ENCODE measurements at regions not wholly inside any gene's neighbourhood (a gene's known extent, or its start where the extent isn't known, plus 50 kb on each side); places are given as distances from the start of the nearest gene placed in this dataset.

DNA sequence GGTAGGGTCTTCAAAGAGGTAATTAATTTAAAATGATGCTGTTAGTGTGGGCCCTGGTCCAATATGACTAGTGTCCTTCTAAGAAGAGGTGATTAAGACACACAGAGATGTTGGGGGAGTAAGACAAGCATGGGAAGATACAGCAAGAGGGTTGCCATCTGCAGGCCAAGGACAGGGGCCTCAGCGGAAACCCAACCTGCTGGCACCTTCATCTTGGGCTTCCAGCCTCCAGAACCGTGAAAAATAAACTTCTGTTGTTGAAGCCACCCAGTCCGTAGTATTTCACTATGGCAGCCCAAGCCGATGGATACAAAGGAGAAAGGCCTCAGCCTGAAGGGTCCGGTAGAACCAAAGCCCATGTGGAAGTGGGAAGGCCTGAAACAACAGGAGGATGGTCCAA is 161.7 kb upstream of the UBE2E1 start:
- DNase-seq (no peak), ATAC-seq (no peak)
- intact Hi-C loops (cut with micrococcal nuclease) = no loop called here

DNA sequence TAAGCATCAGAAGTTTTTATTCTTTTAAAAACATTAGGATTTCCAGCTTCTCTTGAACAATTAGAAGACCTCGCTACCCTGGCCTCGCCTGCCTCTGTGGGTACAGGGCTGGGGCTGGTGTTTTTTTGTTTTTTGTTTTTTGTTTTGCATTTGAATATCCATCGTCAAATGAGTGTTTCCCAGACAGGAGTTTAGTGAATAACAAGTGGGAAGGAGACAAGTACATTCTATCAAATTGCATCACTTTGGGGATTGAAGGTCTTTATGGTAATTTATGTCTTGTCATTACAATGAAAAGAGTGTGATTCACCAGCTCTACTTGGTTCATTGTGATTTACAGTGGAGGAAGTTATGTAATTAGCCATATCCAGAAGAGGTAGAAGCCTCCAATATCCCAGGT is 161.1 kb upstream of the UBE2E1 start:
- ATAC-seq (no peak), DNase-seq (no peak)
- intact Hi-C loops (cut with micrococcal nuclease) = no loop called here

DNA sequence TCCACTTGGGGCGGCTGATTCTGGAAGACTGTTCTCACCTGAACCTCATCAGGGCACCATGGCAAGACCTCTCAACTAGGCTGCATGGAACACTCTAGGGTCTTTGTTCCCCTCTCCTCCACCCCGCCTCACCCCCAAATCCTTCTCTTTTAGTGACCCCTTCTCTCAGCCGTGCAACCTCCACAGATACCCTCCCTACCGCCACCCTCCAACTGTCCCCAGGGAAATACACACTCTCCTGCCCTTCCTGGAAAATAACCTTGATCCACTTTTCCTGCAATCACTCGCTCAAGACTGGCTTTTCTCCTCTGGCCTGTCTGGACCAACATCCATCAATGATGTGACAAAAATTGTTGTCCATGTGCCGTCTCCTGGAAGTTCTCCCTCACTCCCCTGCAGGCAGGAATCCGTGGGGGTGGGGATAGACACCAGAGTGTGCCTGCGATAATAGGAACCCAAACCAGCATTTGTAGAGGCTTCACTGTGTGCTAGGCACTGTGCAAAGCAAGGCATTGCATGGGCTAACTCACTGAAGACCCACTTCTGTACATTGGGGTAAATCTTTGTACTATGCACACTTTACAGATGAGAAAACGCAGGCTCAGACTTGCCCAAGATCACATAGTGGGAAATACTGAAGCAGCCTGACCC is 160.1 kb upstream of the UBE2E1 start:
- intact Hi-C loops (cut with micrococcal nuclease) = no loop called here
- ATAC-seq (no peak), DNase-seq (no peak)

DNA sequence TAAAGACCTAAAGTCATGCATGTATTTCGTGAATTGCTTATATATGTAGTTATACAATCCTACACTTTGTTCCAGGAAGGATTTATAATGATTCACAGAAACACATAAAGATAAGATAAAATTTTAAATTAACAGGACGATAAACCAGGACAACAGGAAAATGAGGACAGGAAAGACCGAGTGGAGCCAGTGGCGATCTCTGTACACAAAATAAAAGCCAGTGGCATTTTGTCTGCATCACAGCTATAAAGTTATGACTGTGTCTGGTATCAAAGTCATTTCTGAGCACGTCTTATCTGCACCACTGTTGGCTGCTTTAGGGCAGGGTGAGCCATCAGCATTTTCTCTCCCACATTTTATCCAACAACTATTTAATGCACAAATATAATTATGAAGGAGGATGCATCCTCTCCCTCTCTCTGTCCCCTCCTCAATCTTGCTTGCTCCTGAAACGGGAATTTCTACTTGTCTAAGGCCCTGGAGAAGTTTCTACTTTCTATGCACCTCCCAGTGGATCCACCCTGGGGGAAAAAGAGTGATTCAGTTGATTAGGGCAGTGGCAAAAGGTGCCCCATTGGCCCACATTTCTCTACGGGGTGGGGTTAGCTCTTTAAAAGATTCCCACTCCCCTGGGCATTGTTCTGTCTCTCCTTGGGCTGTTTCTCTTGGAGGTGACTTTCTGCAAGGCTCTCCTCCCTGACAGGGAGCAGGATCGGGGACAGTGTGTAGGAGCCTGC is 159.4 kb upstream of the UBE2E1 start:
- ATAC-seq = no peak
- no peak for DNase-seq
- intact Hi-C loops (cut with micrococcal nuclease) = no loop called here

DNA sequence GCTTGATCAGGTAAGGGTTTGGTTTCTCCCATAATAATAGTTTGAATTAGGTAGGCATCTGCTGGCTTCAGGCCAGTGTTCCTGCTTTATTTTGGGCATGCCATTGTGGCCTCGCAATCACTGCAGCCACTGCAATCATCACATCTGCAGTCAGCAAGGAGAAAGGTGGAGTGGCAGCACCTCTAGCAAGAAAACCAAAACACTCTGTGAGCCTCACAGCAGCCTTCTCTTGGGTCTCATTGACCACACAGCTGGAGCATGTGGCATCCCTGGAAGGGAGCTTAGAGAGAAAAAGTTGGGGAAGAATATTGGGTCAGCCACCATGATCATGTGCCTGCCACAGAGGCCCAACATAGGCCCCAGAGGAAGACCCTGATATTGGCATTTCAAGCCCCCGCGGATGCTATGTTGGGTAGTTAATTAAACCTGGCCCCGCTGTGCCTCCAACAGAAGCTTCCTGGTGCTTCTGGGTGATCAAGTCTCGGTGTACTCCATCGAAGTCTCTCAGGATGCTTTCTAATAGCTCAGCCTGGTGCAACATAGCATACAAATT is 158.0 kb upstream of the UBE2E1 start:
- ATAC-seq (no peak), DNase-seq (no peak)
- intact Hi-C loops (cut with micrococcal nuclease) = no loop called here

DNA sequence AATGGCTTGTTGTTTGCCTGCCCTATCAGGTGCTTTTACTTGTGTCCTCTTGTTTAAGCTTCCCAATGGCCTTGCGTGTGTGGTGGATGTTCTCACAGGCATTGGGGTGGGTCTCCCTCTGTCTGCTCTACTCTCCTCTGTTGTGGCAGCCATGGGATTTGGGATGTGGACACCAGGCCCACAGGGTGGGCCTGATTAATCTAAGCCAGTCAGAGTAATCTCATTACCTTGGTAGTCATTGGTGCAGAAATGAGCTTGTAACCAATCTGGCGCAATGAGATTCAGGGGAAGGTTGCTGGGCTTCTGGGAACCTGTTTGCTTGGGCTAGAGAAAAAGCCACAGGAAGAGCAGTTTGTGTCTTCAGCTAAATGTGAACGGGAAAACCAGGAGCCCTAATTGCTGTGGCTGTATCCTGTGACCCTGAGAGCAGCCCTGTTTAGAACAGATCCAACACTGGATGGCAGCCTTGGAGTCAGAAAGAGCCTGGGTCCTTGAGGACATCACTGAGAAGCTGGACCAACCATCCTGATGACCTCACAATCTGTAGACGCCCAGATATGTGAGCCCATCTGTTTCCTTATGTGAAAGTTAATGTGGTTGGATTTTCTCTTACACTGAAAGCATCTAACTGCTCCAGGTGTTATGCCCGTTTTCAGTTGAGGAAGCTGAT is 157.3 kb upstream of the UBE2E1 start:
- ATAC-seq (peak; percentile 82), DNase-seq (no peak)
- intact Hi-C loops (cut with micrococcal nuclease) = no loop called here

DNA sequence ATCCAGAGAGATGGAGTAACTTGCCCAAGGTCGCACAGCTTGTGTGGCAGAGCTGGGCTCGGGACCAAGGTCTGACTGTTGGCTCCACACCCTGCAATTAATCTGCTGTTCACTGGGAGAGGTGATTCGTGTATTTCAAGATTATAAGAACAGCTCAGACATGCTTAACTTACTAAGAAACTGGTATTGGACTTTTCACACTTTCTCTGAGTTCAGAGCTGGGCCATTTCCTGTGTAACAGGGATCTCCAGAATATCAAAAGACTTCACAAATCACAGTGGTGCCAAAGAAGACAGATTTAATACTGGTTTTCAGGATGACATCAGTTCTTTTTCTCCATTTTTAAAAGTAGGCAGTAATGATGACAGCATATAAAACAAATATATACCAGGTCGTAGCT is 156.8 kb upstream of the UBE2E1 start:
- intact Hi-C loops (cut with micrococcal nuclease) = no loop called here
- ATAC-seq (peak; percentile 52), DNase-seq (peak; percentile 39)

DNA sequence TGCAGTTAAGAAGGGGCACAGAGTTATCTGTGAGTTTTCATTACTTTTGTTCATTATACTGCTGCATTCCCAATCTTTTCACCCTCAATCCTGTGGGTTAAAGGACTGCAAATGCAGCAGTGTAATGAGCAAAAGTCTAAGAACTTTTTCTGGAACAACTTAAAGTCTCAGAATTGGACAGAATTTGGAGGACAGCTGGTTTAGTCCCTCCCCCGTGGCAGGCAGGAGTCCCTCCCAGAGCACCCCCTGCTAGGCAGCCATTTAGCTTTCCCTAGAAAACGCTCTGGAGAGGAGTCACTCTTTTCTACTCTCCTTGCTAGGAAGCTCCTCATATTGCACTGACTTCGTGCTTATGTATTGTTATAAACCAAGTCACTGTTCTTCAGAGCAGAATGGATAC is 156.3 kb upstream of the UBE2E1 start:
- intact Hi-C loops (cut with micrococcal nuclease) = no loop called here
- ATAC-seq (no peak), DNase-seq (no peak)

DNA sequence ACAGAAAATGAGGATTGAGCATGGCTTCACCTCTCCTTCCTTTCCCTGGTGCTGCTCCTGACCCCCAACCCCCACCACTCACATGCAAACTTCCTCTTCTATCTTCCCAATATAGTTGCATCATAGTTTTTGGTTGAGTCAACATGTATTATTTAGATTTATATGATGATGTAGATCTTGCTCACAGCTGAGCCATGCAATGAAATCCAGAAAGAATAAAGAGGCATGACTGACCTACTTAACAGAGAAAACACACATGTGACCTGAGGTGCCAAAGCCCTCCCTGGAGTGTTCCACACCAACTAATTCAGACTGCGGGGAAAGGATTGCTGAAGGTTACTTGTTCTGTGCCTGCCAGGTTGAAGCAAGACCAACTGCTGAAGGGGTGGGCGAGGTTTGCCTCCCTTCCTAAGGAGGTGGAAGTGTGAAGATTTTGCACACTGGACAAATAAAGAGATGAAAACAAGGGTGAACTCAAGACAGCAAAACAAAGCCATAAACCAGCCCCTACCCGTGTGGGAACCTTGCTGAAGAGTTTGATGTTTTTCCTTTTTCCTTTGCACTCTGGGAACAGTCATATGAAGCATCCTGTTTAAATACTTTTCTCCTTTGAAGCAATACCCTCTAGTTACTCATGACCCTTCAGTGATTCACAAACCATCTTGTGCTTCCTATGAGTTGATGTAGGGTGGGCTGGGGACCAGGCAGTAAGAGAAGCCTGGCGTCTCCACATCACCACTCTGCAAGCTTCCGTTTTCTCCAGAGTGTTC is 155.2 kb upstream of the UBE2E1 start:
- DNase-seq (no peak), ATAC-seq (no peak)
- intact Hi-C loops (cut with micrococcal nuclease) = no loop called here

DNA sequence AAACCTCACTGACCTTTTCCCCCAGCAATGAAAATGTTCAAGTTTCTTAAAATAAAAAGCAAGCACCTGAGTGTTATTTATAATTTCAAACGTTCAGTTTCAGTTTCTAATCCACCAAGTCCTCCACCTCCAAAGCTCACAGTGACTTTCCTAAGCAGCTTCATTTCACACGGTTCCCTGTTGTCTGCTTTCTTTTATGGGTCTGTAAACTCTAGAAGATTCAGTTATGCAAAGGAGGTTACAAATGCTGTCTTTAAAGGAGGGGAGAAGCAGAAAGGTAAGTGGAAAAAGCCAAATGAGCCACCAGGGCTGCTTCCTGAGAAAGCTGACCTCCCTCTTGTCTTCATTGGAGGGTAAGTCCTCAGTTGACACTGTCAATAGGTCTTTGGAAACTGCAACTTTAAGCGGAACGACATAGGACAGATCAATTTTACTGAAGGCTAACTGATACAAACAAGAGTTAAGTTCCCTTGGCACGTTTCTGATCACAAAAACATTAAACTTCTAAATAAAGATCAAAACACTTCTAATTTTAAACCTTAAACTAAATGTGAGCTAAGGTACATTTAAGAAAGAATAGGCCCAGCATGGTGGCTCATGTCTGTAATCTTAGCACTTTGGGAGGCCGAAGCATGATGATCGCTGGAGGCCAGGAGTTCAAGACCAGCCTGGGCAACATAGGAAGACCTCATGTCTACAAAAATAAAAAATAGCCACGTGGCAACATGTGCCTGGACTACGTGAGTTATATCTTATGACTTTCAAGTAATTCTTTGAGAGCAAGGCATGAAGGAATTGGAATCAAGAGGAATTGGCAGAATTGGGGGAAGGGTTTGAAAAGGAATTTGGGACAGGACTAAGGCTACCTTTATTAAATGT is 151.9 kb upstream of the UBE2E1 start:
- intact Hi-C loops (cut with micrococcal nuclease) = no loop called here
- DNase-seq = no peak
- ATAC-seq = no peak

DNA sequence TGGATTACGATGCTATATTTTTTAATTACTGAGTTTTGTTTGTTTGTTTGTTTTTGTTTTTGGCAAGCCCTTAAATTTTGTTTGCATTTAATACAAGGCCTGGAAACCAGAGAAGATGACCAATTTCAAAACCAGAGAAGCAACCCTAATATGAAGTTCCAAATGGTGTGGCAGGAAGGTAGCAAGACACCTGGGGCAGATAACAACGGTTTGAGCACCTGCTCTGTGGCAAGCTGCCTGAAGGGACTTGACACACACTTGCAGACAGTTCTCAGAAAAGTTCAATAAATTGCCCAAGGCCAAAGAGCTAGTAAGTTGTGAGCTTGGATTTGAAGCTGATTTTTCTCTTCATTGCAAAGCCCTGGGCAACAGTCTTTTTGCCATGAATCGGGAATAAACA is 151.2 kb upstream of the UBE2E1 start:
- intact Hi-C loops (cut with micrococcal nuclease) = no loop called here
- ATAC-seq (no peak), DNase-seq (no peak)

DNA sequence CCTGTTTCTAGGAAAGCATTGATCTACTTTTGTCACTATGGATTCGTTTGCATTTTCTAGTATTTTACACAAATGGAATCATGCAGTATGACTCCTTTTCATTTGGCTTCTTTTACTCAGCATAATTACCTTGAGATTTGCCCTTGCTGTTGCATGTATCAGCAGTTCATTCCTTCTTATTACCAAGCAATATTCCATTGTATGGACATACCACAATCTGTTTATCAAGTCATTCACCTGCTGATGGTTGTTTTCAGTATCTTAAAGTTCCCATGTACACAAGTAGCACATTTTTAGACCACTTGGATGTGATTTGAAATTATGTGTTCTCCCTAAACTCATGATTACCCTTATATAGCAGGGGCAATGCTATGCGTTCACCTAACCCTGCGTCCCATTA is 150.0 kb upstream of the UBE2E1 start:
- intact Hi-C loops (cut with micrococcal nuclease) = no loop called here
- no peak for DNase-seq
- ATAC-seq = no peak

DNA sequence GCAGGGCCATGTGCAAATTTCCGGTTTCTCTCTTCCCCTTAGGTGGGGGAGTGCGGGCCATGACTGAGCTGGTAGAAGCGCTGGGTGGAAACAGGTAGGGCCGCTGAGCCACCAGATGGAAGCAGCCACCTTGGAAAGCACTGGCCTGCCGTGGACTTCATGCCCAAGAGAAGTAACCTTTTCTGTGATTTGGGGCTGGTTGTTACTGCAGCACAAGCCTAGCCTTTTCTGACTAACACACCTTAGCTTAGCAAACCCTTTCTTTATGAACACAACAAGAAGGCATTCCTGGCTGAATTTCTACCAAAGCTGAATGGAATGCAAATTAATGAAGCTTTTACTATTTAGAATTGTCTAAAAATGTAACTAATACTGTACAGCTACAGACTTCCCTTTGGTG is 149.6 kb upstream of the UBE2E1 start:
- DNase-seq (no peak), ATAC-seq (no peak)
- intact Hi-C loops (cut with micrococcal nuclease) = no loop called here

DNA sequence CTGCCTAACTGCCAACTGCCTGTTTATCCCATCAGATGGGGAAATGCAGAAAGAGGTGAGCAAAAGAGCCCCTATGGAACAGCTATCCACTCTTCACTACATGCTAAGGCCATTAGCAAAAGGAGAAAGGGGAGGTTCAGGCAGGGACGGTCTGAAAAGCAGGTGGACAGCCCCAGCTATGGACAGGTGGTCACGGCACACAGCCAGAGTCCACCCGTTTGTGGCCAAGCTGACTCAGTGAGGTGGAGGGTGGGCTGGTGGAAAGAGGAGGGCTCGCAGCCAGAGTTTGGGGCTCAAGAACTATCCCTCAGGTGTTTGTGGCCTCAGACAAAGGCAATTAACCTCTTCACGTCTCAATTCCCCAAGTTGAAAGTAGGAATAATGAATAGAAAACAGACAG is 148.9 kb upstream of the UBE2E1 start:
- intact Hi-C loops (cut with micrococcal nuclease) = no loop called here
- ATAC-seq = no peak
- no peak for DNase-seq

DNA sequence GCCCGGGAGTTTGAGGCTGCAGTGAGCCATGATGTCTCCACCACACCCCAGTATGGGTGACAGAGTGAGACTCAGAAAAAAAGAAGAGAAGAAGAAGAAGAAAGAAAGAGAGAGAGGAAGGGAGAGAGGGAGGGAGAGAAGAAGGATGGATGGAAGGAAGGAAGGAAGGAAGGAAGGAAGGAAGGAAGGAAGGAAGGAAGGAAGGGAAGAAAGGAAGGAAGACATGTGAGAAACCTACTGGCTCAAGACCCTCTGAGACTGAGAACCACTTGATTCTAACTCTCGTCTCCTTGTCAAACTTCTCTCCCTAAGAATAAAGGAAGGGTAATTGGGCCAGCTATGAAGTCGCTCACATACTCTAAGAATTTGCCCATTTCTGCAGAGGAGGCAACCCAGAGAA is 148.1 kb upstream of the UBE2E1 start:
- ATAC-seq (no peak), DNase-seq (no peak)
- intact Hi-C loops (cut with micrococcal nuclease) = no loop called here

DNA sequence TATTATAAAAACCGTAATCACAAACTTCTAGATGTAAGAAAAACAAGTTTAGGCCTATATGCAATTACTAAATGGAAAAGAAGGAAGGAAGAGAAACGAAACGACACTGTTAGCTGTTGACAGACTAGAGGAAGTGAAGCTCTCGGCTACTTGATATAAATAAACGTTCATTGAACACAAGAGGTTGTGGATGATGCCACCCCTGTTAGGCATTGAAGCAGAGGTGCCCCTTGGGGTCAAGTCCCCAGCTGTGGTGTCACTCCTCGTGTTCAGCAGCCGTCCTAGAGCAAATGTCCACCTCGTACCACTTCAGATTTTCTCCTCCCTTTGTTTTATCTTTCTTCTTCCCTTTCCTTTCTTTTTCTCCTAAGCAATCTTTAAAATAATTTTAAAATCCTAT is 146.5 kb upstream of the UBE2E1 start:
- DNase-seq (no peak), ATAC-seq (no peak)
- intact Hi-C loops (cut with micrococcal nuclease) = no loop called here

DNA sequence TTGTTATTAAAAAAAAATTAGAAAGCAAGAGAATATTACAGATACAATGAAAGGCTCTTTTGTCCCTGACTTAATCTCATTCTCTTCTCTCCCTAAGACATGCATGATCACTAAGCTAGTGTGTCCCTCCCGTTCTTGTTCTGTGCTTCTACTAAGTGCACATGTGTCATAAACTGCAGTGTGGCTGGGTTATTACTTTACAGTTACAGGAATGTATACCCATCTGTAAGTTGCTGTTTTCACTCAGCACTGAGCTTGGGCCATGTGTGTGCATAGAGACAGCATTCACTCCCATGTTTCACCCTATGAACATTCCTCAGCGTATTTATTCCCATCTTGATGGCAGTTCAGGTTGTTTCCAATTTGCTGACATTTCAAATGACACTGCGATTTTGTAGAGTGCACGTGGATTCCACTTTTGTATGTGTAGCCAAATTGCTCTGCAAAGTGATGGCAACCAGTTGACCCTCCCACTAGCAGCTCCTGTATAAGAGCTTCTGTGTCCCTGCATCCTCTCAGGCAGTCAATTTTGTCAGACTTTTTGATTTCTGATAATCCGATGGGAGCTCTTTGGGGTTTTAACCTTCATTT is 145.8 kb upstream of the UBE2E1 start:
- intact Hi-C loops (cut with micrococcal nuclease) = no loop called here
- DNase-seq (no peak), ATAC-seq (no peak)

DNA sequence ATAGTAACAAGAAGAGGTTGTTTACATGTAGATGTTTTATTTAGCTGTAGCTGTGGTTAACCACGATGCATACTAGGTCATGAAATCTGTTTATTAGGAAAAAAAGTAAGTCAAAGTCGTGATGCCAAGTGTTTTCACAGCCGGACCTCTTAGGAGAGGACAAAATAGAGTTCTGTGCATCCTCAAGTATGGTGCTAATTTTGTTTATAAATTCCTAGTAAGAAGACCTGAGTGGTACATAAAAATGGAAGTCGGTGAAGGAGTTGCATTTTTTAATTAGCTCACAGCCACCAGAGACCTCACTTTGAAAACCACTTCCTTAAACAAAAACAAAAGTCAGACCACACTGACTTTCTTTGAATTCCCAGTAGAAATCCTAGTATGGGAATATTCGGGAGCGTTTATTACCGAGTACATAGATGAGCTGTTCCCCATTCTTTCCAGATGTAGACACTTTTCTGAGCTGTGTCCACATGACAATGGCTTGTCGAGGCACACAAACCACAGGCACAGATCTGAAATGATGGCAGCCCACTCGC is 143.6 kb upstream of the UBE2E1 start:
- intact Hi-C loops (cut with micrococcal nuclease) = no loop called here
- no peak for DNase-seq
- peak; percentile 37 for ATAC-seq
